Ascending aorta (tissue), 2 donors: ENCODE measurements at regions not wholly inside any gene's neighbourhood (a gene's known extent, or its start where the extent isn't known, plus 50 kb on each side); places are given as distances from the start of the nearest gene placed in this dataset.

Source experiments
- DNase-seq, 2 donors: peaks; one replicate each; pipeline ENCODE4 v3.0.0-alpha.2; 2019; ENCODE audit warnings: low spot score in 2 of 2
- H3K27ac ChIP-seq, 2 donors: fragments of 200-600 bp; sonication (generic); one replicate each; pipeline ENCODE4 v1.5.1; 2016 to 2017; ENCODE audit warnings: mild to moderate bottlenecking in 1 of 2
- H3K27me3 ChIP-seq: fragments of 200-600 bp; sonication (generic); one replicate; pipeline ENCODE4 v1.5.1; 2017
- H3K36me3 ChIP-seq, 2 donors: fragments of 200-600 bp; sonication (generic); one replicate each; pipeline ENCODE4 v1.5.1; 2016
- H3K4me1 ChIP-seq, 2 donors: fragments of 200-600 bp; sonication (generic); one replicate each; pipeline ENCODE4 v1.5.1; 2016 to 2017; ENCODE audit warnings: mild to moderate bottlenecking in 1 of 2
- H3K4me3 ChIP-seq, 2 donors: fragments of 200-600 bp; sonication (generic); one replicate each; pipeline ENCODE4 v1.5.1; 2016 to 2017; ENCODE audit warnings: mild to moderate bottlenecking in 1 of 2
- H3K9me3 ChIP-seq, 2 donors: fragments of 200-600 bp; sonication (generic); one replicate each; pipeline ENCODE4 v1.5.1; 2016
- CTCF ChIP-seq, 3 experiments: fragments of 200-600 bp in 2 of 3; fragments of 450-650 bp in 1 of 3; sonication (generic) in 2 of 3; IDR thresholded peaks; one replicate each; pipeline ENCODE4 v1.5.1; 2016 to 2019; ENCODE audit warnings: antibody characterized with exemption in 3 of 3, mild to moderate bottlenecking in 1 of 3, moderate library complexity in 1 of 3
- intact Hi-C: fragments of 100-400 bp; cut with DNase I; formaldehyde crosslinking; loops from one replicate; pipeline ENCODE4 v1.15.1; 2023

GRCh38 chr5:5710471-5710870, 288.0 kb downstream of the ICE1 start:
- Histone ChIP-seq H3K27me3 (no peaks in the 10 kb centered on the region), H3K9me3 (no peaks in the 10 kb centered on the region), H3K4me3 (peak overlapping the region; percentile 30 to 43), H3K4me1 (peaks cover 0 to 4% of the 10 kb centered on the region in 2 donors), H3K36me3 (no peaks in the 10 kb centered on the region), H3K27ac (no peak overlapping the region)
- TF ChIP-seq CTCF (IDR thresholded peaks at IDR 0.05): no peak
- intact Hi-C loops: no loop called here
- no peak for DNase-seq

- peaks cover 0 to 4% of the 10 kb centered on the region in 2 donors for H3K4me1 ChIP-seq
- intact Hi-C loops: no loop called here
- no peak overlapping the region for H3K4me3 ChIP-seq
- DNase-seq: no peak
- no peaks in the 10 kb centered on the region for H3K9me3 ChIP-seq
- no peak overlapping the region for H3K27ac ChIP-seq
- no peaks in the 10 kb centered on the region for H3K27me3 ChIP-seq
- TF ChIP-seq CTCF (IDR thresholded peaks at IDR 0.05): no peak
- no peaks in the 10 kb centered on the region for H3K36me3 ChIP-seq
These were observed 286.0 kb downstream of the ICE1 start for GRCh38 chr5:5708367-5708919.

DNA sequence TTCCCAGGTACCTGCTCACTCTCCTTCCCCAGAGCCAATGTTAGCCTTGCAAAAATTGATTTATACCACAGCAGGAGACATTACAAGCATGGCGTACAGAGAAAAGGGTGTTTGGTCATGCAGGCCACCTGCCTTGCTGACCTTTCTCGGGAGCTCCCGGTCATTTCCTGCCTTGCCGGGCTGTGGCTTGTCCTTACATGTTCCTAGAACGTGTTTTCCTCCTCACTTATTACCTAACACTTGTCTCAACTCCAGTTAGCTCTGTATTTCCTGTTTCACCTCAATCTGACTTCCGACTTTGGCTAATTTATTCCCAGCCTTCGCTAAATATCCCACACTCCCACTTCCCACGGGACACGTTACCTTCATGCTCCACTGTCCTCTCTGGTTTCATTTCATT, 282.5 kb downstream of the ICE1 start:
- intact Hi-C loops: no loop called here
- Histone ChIP-seq H3K4me1 (no peaks in the 10 kb centered on the region), H3K27ac (no peak overlapping the region), H3K36me3 (no peaks in the 10 kb centered on the region), H3K9me3 (no peaks in the 10 kb centered on the region), H3K27me3 (no peaks in the 10 kb centered on the region), H3K4me3 (no peak overlapping the region)
- TF ChIP-seq CTCF (IDR thresholded peaks at IDR 0.05): no peak
- DNase-seq: no peak

- no peaks in the 10 kb centered on the region for H3K9me3 ChIP-seq
- H3K27me3 ChIP-seq: no peaks in the 10 kb centered on the region
- intact Hi-C loops: no loop called here
- no peak for DNase-seq
- no peaks in the 10 kb centered on the region for H3K36me3 ChIP-seq
- H3K4me3 ChIP-seq: no peak overlapping the region
- H3K4me1 ChIP-seq: no peaks in the 10 kb centered on the region
- TF ChIP-seq CTCF (IDR thresholded peaks at IDR 0.05): no peak
- no peak overlapping the region for H3K27ac ChIP-seq
These were observed 281.9 kb downstream of the ICE1 start for GRCh38 chr5:5704352-5704751.

DNA sequence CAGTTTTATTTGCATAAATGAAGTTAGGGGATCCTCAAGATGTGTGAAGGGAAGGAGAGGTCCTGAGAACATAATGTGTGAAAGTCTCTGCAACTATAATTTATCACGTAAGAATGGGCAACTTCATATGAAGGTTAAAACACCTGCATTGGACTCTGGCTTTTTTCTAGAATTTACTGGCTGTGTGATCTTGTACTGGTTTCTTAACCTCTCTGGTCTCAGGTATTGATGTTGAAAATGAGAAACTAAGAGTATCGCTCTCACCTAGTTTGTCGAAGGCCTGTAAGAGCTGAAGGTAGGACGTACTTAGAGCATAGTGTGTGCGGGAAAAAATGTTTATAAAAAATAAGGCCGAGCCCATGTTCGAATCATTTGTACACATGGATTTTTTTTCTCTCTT, 280.5 kb downstream of the ICE1 start:
- Histone ChIP-seq H3K4me1 (no peaks in the 10 kb centered on the region), H3K36me3 (no peaks in the 10 kb centered on the region), H3K27me3 (no peaks in the 10 kb centered on the region), H3K9me3 (no peaks in the 10 kb centered on the region), H3K27ac (no peak overlapping the region), H3K4me3 (no peak overlapping the region)
- no peak for DNase-seq
- intact Hi-C loops: no loop called here
- TF ChIP-seq CTCF (IDR thresholded peaks at IDR 0.05): no peak

DNA sequence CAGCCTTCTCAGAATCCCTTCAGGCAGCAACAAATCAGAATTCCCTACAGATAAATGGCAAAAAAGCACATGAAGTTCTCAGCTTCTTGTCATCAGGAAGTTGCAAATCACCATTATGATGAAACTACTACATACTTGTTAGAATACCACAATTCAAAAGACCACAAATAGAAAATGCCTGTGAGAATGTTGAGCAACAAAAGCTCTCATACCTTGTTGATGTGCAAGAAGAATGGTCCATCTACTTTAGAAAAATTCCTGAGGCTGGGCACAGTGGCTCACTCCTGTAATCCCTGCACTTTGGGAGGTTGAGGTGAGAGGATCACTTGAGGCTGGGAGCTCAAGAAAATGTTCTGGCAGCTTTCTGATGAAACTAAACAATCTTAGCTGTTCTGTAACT, 278.1 kb downstream of the ICE1 start:
- no peak for TF ChIP-seq CTCF (IDR thresholded peaks at IDR 0.05)
- DNase-seq: no peak
- H3K9me3 ChIP-seq: no peaks in the 10 kb centered on the region
- H3K4me3 ChIP-seq: no peak overlapping the region
- no peaks in the 10 kb centered on the region for H3K36me3 ChIP-seq
- H3K27me3 ChIP-seq: no peaks in the 10 kb centered on the region
- H3K27ac ChIP-seq: no peak overlapping the region
- intact Hi-C loops: no loop called here
- H3K4me1 ChIP-seq: no peaks in the 10 kb centered on the region
